ENCODE measurements at regions not wholly inside any gene's neighbourhood (a gene's known extent, or its start where the extent isn't known, plus 50 kb on each side); places are given as distances from the start of the nearest gene placed in this dataset.

GRCh38 chr12:65764325-65764724, 60.0 kb upstream of the HMGA2 start:
- DNase-seq (ENCODE audit: low read depth in 2 of 2), result no peak

GRCh38 chr12:65765436-65765813, 58.9 kb upstream of the HMGA2 start:
- DNase-seq (ENCODE audit: low read depth in 2 of 2), result peak; percentile 42 to 43

GRCh38 chr12:65769880-65770279, 54.4 kb upstream of the HMGA2 start:
- DNase-seq (ENCODE audit: low read depth in 2 of 2), result no peak
